LNCaP clone FGC (cell line): ENCODE measurements at regions not wholly inside any gene's neighbourhood (a gene's known extent, or its start where the extent isn't known, plus 50 kb on each side); places are given as distances from the start of the nearest gene placed in this dataset.
"Not testable (repeated sequence)": the region's sequence is repeated elsewhere in the genome, so short reads cannot be mapped to it uniquely, and the experiment has no call there.

Source experiments
- DNase-seq: peaks from one replicate; pipeline ENCODE4 v3.0.0-alpha.2; 2011; ENCODE audit warnings: low read depth
- H3K4me3 ChIP-seq: 2 replicates; pipeline ENCODE4 v1.5.1; 2011; ENCODE audit warnings: mild to moderate bottlenecking, low read depth, low read length, control low read depth
- CTCF ChIP-seq: IDR thresholded peaks from 2 replicates; pipeline ENCODE4 v1.5.1; 2012; ENCODE audit warnings: mild to moderate bottlenecking; ENCODE audit not compliant: control insufficient read depth, insufficient read depth; ENCODE audit errors: extremely low read depth

GRCh38 chr3:75840160-75840559, 54.8 kb upstream of the ZNF717 start:
- not testable (repeated sequence) for DNase-seq, H3K4me3 ChIP-seq

- H3K4me3 ChIP-seq, DNase-seq: not testable (repeated sequence)
Observed at GRCh38 chr3:75850301-75851008, 65.1 kb upstream of the ZNF717 start.

GRCh38 chr3:75863130-75863529, 77.8 kb upstream of the ZNF717 start:
- no peak for TF ChIP-seq CTCF
- no peak for DNase-seq
- H3K4me3 ChIP-seq: no peak overlapping the region

- no peak overlapping the region for H3K4me3 ChIP-seq
- no peak for TF ChIP-seq CTCF
- DNase-seq: no peak
Observed at GRCh38 chr3:75863878-75864277, 78.5 kb upstream of the ZNF717 start.

GRCh38 chr3:75883719-75884118, 98.4 kb upstream of the ZNF717 start:
- not testable (repeated sequence) for H3K4me3 ChIP-seq, DNase-seq

- no peak overlapping the region for H3K4me3 ChIP-seq
Observed at GRCh38 chr3:75886971-75887526, 101.7 kb upstream of the ZNF717 start.

GRCh38 chr3:75894234-75894633, 108.9 kb upstream of the ZNF717 start:
- no peak overlapping the region for H3K4me3 ChIP-seq
- TF ChIP-seq CTCF: no peak
- DNase-seq: no peak

More at GRCh38 chr3:75886971-75887526, 101.7 kb upstream of the ZNF717 start:
- no peak for DNase-seq
- no peak for TF ChIP-seq CTCF

- DNase-seq: no peak
- H3K4me3 ChIP-seq: no peak overlapping the region
- TF ChIP-seq CTCF: no peak
Observed at GRCh38 chr3:75896265-75896664, 110.9 kb upstream of the ZNF717 start.

- DNase-seq, H3K4me3 ChIP-seq: not testable (repeated sequence)
Observed at GRCh38 chr3:75901446-75901845, 116.1 kb upstream of the ZNF717 start.
